ENCODE measurements at regions not wholly inside any gene's neighbourhood (a gene's known extent, or its start where the extent isn't known, plus 50 kb on each side); places are given as distances from the start of the nearest gene placed in this dataset.

GRCh38 chr4:125084608-125085007 lies 230.1 kb upstream of the FAT4 start:
- Mint-ChIP-seq H3K4me3 (ENCODE audit: low read depth) (no peak overlapping the region), H3K4me1 (ENCODE audit: low read depth) (peaks cover 2% of the 10 kb centered on the region), H3K27me3 (no peaks in the 10 kb centered on the region), H3K9me3 (ENCODE audit: low read depth) (no peaks in the 10 kb centered on the region), H3K36me3 (ENCODE audit: insufficient read depth) (no peaks in the 10 kb centered on the region), H3K27ac (no peak overlapping the region)
- DNase-seq (ENCODE audit: low spot score, unreplicated experiment): no peak
- TF ChIP-seq CTCF (IDR thresholded peaks at IDR 0.05; ENCODE audit: unreplicated experiment): no peak

- Mint-ChIP-seq H3K27me3 (no peaks in the 10 kb centered on the region), H3K4me3 (ENCODE audit: low read depth) (no peak overlapping the region), H3K27ac (no peak overlapping the region), H3K9me3 (ENCODE audit: low read depth) (no peaks in the 10 kb centered on the region), H3K36me3 (ENCODE audit: insufficient read depth) (no peaks in the 10 kb centered on the region), H3K4me1 (ENCODE audit: low read depth) (peaks cover 2% of the 10 kb centered on the region)
- no peak for DNase-seq (ENCODE audit: low spot score, unreplicated experiment)
- TF ChIP-seq CTCF (IDR thresholded peaks at IDR 0.05; ENCODE audit: unreplicated experiment): no peak
These were observed 231.9 kb upstream of the FAT4 start for GRCh38 chr4:125082729-125083417.

GRCh38 chr4:125072269-125072668 lies 242.5 kb upstream of the FAT4 start:
- no peak for TF ChIP-seq CTCF (IDR thresholded peaks at IDR 0.05; ENCODE audit: unreplicated experiment)
- DNase-seq (ENCODE audit: low spot score, unreplicated experiment): no peak
- Mint-ChIP-seq H3K4me3 (ENCODE audit: low read depth) (no peak overlapping the region), H3K27ac (no peak overlapping the region), H3K4me1 (ENCODE audit: low read depth) (no peaks in the 10 kb centered on the region), H3K9me3 (ENCODE audit: low read depth) (no peaks in the 10 kb centered on the region), H3K27me3 (no peaks in the 10 kb centered on the region), H3K36me3 (ENCODE audit: insufficient read depth) (no peaks in the 10 kb centered on the region)

GRCh38 chr4:125070861-125071260 lies 243.9 kb upstream of the FAT4 start:
- no peak for TF ChIP-seq CTCF (IDR thresholded peaks at IDR 0.05; ENCODE audit: unreplicated experiment)
- Mint-ChIP-seq H3K27me3 (no peaks in the 10 kb centered on the region), H3K27ac (no peak overlapping the region), H3K4me3 (ENCODE audit: low read depth) (no peak overlapping the region), H3K4me1 (ENCODE audit: low read depth) (no peaks in the 10 kb centered on the region), H3K36me3 (ENCODE audit: insufficient read depth) (no peaks in the 10 kb centered on the region), H3K9me3 (ENCODE audit: low read depth) (no peaks in the 10 kb centered on the region)
- no peak for DNase-seq (ENCODE audit: low spot score, unreplicated experiment)

- no peak for TF ChIP-seq CTCF (IDR thresholded peaks at IDR 0.05; ENCODE audit: unreplicated experiment)
- DNase-seq (ENCODE audit: low spot score, unreplicated experiment): no peak
- no peaks in the 10 kb centered on the region for H3K9me3 Mint-ChIP-seq (ENCODE audit: low read depth)
- H3K4me1 Mint-ChIP-seq (ENCODE audit: low read depth): no peaks in the 10 kb centered on the region
- H3K27ac Mint-ChIP-seq: no peak overlapping the region
- no peaks in the 10 kb centered on the region for H3K27me3 Mint-ChIP-seq
- no peak overlapping the region for H3K4me3 Mint-ChIP-seq (ENCODE audit: low read depth)
- no peaks in the 10 kb centered on the region for H3K36me3 Mint-ChIP-seq (ENCODE audit: insufficient read depth)
These were observed 252.4 kb upstream of the FAT4 start for GRCh38 chr4:125062115-125063050.
